Peyer's patch (tissue), 4 donors: ENCODE measurements at regions not wholly inside any gene's neighbourhood (a gene's known extent, or its start where the extent isn't known, plus 50 kb on each side); places are given as distances from the start of the nearest gene placed in this dataset.

Source experiments
- DNase-seq, 3 donors: peaks; one replicate each; pipeline ENCODE4 v3.0.0-alpha.2; 2017 to 2019
- H3K27ac ChIP-seq, 4 donors: fragments of 200-600 bp; sonication (generic); one replicate each; pipeline ENCODE4 v1.5.1; 2016 to 2019
- H3K27me3 ChIP-seq, 2 donors: fragments of 200-600 bp; sonication (generic); one replicate each; pipeline ENCODE4 v1.5.1; 2019
- H3K36me3 ChIP-seq, 3 donors: fragments of 200-600 bp; sonication (generic); one replicate each; pipeline ENCODE4 v1.5.1; 2016 to 2019
- H3K4me1 ChIP-seq, 4 donors: fragments of 200-600 bp; sonication (generic); one replicate each; pipeline ENCODE4 v1.5.1; 2016 to 2019
- H3K4me3 ChIP-seq, 4 donors: fragments of 200-600 bp; sonication (generic); 1 replicate in 3 of 4; 2 replicates in 1 of 4; pipeline ENCODE4 v1.5.1; 2016 to 2019; ENCODE audit warnings: mild to moderate bottlenecking in 1 of 4
- H3K9me3 ChIP-seq, 4 donors: fragments of 200-600 bp; sonication (generic); one replicate each; pipeline ENCODE4 v1.5.1; 2016 to 2019; ENCODE audit warnings: mild to moderate bottlenecking in 1 of 4
- POLR2A ChIP-seq, 2 donors: fragments of 450-650 bp; IDR thresholded peaks; one replicate each; pipeline ENCODE4 v1.5.1; 2017; ENCODE audit warnings: antibody characterized with exemption in 2 of 2, mild to moderate bottlenecking in 2 of 2, moderate library complexity in 2 of 2
- TF ChIP-seq, protein P1 (sequence below), 6 experiments: fragments of 450-650 bp in 4 of 6; fragments of 200-600 bp in 2 of 6; sonication (generic) in 1 of 6; IDR thresholded peaks; one replicate each; pipeline ENCODE4 v1.5.1; 2017 to 2019; ENCODE audit warnings: antibody characterized with exemption in 6 of 6, mild to moderate bottlenecking in 3 of 6, moderate library complexity in 1 of 6

DNA sequence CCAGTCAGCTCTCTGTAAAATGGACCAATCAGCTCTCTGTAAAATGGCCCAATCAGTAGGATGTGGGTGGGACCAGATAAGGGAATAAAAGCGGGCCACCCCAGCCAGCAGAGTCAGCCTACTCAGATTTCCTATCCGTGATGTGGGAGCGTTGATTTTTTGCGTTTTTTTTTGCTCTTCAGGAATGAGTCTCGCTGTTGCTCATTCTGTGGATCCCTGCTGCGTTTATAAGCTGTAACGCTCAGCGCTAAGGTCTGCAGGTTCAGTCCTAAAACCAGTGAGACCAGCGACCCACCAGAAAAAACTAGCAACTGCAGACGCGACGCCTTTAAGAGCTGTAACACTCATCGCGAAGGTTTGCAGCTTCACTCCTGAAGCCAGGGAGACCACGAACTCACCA, 435.7 kb downstream of the SLITRK6 start:
- TF ChIP-seq POLR2A (IDR thresholded peaks at IDR 0.05), result no peak
- TF ChIP-seq, protein P1, sequence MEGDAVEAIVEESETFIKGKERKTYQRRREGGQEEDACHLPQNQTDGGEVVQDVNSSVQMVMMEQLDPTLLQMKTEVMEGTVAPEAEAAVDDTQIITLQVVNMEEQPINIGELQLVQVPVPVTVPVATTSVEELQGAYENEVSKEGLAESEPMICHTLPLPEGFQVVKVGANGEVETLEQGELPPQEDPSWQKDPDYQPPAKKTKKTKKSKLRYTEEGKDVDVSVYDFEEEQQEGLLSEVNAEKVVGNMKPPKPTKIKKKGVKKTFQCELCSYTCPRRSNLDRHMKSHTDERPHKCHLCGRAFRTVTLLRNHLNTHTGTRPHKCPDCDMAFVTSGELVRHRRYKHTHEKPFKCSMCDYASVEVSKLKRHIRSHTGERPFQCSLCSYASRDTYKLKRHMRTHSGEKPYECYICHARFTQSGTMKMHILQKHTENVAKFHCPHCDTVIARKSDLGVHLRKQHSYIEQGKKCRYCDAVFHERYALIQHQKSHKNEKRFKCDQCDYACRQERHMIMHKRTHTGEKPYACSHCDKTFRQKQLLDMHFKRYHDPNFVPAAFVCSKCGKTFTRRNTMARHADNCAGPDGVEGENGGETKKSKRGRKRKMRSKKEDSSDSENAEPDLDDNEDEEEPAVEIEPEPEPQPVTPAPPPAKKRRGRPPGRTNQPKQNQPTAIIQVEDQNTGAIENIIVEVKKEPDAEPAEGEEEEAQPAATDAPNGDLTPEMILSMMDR (IDR thresholded peaks at IDR 0.05), result no peak
- no peak for DNase-seq
- H3K27me3 ChIP-seq, result no peaks in the 10 kb centered on the region
- H3K4me1 ChIP-seq, result no peaks in the 10 kb centered on the region
- H3K27ac ChIP-seq, result no peak overlapping the region
- H3K9me3 ChIP-seq, result no peaks in the 10 kb centered on the region
- no peaks in the 10 kb centered on the region for H3K36me3 ChIP-seq
- no peak overlapping the region for H3K4me3 ChIP-seq

DNA sequence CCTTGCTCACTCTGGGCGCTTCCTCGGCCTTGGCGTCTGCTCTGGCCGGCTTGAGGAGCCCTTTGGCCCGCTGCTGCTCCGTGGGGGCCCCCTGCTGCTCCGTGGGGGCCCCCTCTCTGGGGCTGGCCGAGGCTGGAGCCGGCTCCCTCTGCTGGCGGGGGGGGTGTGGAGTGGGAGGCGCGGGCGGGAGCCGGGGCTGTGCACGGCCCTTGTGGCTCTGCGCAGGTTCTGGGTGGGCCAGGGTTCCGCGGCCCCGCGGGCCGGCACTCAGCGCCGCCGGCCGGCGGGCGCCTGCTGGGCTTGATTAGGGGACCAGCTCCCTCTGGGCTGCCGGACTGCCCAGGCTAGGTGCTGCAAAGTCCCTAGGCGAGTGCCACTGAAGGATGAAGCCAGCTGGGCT, 436.2 kb downstream of the SLITRK6 start:
- Histone ChIP-seq H3K27me3 (no peaks in the 10 kb centered on the region), H3K27ac (no peak overlapping the region), H3K4me3 (no peak overlapping the region), H3K36me3 (no peaks in the 10 kb centered on the region), H3K4me1 (no peaks in the 10 kb centered on the region), H3K9me3 (no peaks in the 10 kb centered on the region)
- TF ChIP-seq, protein P1 (IDR thresholded peaks at IDR 0.05), result no peak
- TF ChIP-seq POLR2A (IDR thresholded peaks at IDR 0.05), result no peak
- no peak for DNase-seq

DNA sequence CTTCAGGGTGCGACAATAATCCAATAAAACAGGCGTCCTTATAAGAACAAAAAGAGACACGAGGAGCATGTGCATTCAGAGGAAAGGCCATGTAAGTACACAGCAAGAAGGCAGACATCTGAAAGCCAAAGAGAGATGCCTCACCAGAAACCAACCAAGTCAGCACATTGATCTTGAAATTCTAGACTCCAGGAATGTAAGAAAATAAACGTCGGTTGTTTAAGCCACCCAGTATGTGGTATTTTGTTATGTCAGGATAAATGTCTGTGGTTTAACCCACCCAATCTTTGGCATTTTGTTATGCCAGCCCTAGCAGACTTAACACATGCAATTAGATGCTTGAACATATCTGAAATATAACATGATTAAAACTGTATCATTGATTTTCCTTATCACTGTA, 452.0 kb downstream of the SLITRK6 start:
- Histone ChIP-seq H3K9me3 (no peaks in the 10 kb centered on the region), H3K36me3 (no peaks in the 10 kb centered on the region), H3K4me1 (no peaks in the 10 kb centered on the region), H3K27me3 (no peaks in the 10 kb centered on the region), H3K4me3 (no peak overlapping the region), H3K27ac (no peak overlapping the region)
- no peak for DNase-seq
- no peak for TF ChIP-seq POLR2A (IDR thresholded peaks at IDR 0.05)

DNA sequence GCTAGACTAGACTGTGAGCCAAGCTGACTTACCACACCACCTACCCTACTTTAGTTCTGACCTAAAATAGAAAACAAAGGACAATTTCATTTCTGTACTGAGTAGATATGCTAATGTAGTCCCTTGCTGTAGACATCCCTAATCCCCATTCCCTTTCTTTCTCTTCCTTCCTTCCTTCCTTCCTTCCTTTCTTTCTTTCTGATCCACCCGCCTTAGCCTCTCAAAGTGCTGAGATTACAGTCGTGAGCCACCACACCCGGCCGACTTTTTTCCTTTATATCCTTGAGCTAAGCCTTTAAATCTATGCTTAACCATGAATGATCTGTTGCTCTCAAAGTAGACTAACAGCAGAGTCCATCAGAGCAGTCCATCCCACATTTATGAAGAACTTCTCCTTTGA, 465.0 kb downstream of the SLITRK6 start:
- Histone ChIP-seq H3K27me3 (no peaks in the 10 kb centered on the region), H3K27ac (no peak overlapping the region), H3K9me3 (no peaks in the 10 kb centered on the region), H3K36me3 (no peaks in the 10 kb centered on the region), H3K4me1 (no peaks in the 10 kb centered on the region), H3K4me3 (no peak overlapping the region)
- TF ChIP-seq, protein P1 (IDR thresholded peaks at IDR 0.05), result no peak
- TF ChIP-seq POLR2A (IDR thresholded peaks at IDR 0.05), result no peak
- DNase-seq, result no peak

DNA sequence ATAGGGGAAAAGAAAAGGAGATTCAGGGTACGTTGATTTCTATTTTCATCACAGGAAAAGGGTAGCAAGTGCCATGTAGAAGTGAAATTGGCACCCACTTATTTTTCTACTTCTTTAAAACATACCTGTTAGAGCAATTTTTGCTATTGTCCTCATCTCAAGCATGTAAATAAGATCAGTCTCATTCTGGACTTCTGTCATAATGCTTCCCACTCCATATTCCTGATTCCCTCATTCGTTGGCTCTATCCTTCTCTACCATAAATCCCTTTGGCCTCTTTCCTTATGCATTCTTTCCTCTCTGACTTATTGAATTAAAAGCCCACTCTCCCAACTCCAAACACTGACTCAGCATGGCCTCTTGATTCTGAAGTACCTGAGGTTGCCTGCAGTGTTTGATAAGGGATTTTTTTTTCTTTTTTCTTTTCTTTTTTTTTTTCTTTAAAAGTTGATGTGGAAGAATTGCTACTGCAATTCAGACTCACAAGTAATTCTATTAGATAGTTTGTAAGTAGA, 465.7 kb downstream of the SLITRK6 start:
- Histone ChIP-seq H3K36me3 (no peaks in the 10 kb centered on the region), H3K4me1 (no peaks in the 10 kb centered on the region)
- TF ChIP-seq POLR2A (IDR thresholded peaks at IDR 0.05), result no peak
- TF ChIP-seq, protein P1 (IDR thresholded peaks at IDR 0.05), result no peak

DNA sequence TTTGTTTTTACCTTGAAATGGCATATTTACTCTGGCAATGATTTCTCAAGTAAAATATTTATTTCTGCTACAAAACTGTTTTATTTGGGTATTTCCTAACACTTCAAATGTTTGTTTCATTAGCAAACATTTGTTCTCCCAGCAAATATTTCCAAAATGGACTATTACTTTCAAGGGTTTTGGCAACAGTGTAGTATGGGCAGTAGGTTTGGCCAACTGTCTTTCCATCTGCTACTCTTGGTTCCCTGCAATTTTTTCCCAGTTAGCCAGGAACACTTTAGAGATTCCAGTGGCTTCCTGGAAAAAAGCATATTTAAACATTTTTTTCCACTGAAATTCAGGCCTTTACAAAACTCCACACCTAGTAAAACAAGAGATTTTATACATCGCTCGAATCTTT, 466.6 kb downstream of the SLITRK6 start:
- H3K4me3 ChIP-seq, result no peak overlapping the region
- H3K4me1 ChIP-seq, result no peaks in the 10 kb centered on the region
- no peak for DNase-seq
- TF ChIP-seq POLR2A (IDR thresholded peaks at IDR 0.05), result no peak
- TF ChIP-seq, protein P1 (IDR thresholded peaks at IDR 0.05), result no peak
- H3K9me3 ChIP-seq, result no peaks in the 10 kb centered on the region
- H3K27ac ChIP-seq, result no peak overlapping the region
- H3K27me3 ChIP-seq, result no peaks in the 10 kb centered on the region
- H3K36me3 ChIP-seq, result no peaks in the 10 kb centered on the region

More for the DNA sequence above, 465.7 kb downstream of the SLITRK6 start:
- no peak overlapping the region for H3K4me3 ChIP-seq
- H3K27ac ChIP-seq, result no peak overlapping the region
- no peak for DNase-seq
- H3K27me3 ChIP-seq, result no peaks in the 10 kb centered on the region
- H3K9me3 ChIP-seq, result no peaks in the 10 kb centered on the region
